NCI-H146 treated with DMSO at 0.1 percent for 48 hours (cell line): ENCODE measurements at regions not wholly inside any gene's neighbourhood (a gene's known extent, or its start where the extent isn't known, plus 50 kb on each side); places are given as distances from the start of the nearest gene placed in this dataset.

Experiments
- DNase-seq: peaks from one replicate; lab custom pipeline; 2025; ENCODE audit not compliant: unreplicated experiment; lab: John Stamatoyannopoulos, UW

DNA sequence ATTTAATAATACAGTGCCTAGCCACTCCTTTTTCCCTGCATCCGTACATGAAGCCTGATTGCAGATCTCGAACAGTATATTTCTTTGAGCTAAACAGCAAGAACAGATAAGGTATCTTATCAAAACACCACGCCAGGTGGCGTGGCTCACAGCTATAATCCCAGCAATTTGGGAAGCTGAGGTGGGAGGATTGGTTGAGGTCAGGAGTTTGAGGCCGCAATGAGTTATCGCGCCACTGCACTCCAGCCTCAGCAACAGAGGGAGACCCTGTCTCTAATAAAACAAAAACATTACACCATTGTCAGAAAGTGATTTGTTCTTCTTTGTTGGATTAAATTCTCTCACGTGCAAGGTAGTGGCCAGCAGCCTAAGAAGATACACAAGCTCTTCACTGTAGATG is 291.2 kb upstream of the DMRT1 start:
- no peak for DNase-seq

DNA sequence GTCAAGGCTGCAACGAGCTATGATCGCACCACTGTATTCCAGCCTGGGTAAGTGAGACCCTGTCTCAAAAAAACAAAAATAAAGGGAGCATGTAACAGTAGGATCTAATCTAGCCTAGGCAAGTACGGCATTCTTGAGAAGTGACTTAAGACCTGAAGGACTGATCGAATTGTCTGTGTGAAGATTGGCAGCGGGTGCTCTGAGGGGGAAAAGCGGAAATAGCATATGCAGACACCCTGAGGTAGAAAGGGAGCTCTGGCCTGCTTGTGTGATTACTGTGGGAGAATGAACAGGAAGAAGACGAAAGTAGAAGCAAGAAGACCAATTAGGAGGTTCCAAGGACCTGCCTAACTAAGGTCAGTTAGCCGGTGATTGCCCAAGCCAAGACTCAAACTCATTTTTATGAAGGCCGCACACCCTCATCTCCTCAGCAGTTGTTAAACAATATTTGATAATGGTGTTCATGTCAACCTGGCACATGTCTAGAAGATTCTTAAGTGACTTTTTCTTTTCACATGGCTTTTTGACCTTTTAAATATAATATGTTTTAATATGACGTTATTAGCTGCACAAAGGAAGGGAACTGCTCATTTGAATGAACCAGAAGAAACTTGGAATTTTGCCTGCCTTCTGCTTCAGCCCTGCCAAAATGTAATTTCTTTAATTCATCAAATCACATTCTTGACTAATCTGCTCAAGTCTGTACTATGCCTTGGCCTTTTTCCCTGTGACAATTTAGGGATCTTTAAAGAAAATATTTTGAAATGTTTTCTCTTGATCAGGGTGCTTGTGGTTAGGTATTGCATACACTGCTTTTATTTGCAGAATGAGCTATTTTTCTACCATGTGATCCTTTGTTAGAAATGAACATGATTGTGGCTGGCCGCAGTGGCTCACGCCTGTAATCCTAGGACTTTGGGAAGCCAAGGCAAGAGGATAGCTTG is 289.2 kb upstream of the DMRT1 start:
- no peak for DNase-seq

DNA sequence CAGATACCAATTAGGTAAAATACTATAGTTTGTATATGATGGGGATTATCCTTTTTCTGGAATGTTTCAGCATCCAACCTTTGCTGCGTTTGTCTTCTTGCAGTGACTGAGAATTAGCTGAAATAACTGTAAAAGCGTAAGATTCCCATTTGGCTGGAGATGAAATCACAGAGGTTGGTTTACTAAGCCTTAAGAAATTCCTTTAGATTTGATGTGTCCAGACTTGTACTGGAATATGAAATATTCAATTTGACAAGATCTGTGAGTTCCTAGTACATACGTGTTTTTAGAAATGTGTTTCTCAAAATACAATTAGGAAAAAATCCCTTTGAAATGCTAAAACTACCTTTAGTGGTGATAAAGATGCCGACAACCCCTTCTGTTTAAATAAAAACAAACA is 286.0 kb upstream of the DMRT1 start:
- no peak for DNase-seq

DNA sequence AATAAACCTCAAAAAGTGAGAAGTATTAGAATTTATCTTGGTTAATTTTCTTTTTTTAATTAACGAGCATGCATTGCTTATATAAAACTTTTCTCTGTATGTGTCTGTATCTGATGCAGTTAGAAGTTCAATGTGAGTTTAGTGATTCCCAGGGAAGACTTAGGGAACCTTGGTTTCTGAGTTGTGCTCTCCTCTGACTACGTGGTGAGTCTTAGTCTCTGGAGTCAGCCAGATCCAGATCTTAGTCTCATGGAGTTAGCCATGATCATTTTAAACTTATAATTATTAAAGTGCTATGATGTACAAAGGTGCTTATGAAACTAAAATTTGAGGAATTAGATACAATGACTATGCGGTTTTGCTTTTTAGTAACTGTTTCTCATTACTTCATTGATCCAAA is 285.3 kb upstream of the DMRT1 start:
- no peak for DNase-seq

DNA sequence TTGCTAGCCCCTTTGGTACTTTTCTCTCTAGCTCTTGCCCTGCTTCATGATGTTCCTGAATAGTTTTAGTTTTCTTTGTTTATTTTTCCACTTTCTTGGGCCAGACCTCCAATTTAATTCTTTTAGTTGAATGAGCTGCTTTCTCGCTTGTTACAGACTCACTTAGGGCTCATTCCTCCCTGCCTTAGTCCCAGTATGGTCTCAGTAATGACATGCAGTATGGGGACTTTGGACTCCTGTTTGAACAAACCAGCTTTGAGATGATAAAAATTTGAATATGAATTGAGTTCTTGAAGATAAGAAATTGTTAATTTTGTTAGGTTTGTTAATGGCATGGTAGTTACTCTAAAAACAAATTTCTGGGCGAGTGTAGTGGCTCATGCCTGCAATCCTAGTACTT is 284.8 kb upstream of the DMRT1 start:
- DNase-seq, result no peak

DNA sequence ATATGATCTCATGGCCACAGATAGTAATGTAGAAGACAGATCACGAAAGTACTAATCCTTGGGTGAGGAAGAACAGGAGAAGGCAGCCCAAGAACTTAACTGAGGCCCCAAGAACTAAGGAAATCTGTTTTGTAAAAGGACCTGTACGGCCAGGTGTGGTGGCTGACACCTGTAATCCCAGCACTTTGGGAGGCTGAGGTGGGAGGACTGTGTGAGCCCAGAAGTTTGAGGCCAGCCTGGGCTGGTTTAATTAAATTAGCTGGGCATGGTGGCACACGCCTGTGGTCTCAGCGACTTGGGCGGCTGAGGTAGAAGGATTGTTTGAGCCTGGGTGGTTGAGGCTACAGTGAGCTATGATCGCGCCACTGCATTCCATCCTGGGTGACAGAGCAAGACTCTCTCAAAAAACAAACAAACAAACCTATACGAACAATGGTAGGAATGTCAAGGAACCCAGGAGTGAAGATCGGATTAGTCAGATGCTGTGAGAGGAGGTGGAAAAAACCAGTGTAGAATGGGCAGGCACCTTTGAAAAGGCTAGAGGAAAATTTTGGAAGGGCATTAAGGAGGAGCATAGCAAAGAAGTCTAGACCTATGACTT is 283.8 kb upstream of the DMRT1 start:
- no peak for DNase-seq

DNA sequence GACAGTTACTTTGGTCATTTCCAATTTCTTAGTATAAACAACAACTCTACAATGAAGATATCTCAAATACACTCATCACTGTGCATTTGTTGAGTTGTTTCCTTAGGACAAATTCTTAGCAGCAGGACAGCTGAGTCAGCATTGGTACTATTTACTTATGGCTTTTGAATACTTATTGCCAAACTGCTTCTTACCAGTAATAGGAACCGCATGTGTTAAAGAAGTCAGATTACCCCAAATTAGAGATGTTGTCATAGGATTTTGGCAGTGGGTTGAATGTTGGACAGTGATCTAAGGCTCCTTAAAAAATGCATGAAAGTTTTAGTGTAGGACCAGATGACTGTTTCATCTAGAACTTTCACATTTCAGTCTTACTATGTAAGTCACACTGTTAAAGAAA is 280.1 kb upstream of the DMRT1 start:
- DNase-seq, result no peak

DNA sequence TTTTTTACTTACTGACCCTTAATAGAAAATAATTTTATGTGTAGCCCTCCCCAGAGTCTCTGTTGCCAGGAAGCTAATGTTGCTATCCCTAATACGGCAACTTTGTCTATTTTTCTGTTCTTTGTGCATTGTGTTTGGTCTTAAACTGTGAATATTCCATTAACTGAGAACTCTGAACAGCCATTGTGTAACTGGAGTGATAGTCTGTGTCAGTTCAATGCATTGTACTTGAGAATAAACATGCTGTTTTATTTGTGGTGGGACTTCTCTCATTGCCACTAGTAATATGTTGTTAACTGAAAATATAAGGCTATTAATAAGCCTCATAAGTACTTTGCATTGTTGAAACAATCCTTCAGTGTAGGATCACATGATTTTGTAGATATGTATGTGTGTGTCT is 278.3 kb upstream of the DMRT1 start:
- no peak for DNase-seq

DNA sequence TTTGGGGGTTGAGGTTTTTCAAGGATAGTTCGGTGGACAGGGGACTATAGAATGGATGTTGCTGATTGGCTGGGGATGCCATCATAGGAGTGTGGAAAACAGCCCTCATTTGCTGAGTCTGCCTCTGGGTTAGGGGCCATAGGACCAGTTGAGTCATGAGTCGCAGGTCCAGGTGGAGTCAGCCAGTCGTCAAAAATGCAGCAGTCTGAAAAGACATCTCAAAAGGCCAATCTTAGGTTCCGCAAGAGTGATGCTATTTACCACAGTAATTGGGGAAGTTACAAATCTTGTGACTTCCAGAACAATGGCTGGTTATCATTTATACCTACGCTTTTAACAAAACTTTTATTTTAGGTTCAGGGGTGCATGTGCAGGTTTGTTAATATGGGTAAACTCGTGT is 276.0 kb upstream of the DMRT1 start:
- DNase-seq, result no peak

DNA sequence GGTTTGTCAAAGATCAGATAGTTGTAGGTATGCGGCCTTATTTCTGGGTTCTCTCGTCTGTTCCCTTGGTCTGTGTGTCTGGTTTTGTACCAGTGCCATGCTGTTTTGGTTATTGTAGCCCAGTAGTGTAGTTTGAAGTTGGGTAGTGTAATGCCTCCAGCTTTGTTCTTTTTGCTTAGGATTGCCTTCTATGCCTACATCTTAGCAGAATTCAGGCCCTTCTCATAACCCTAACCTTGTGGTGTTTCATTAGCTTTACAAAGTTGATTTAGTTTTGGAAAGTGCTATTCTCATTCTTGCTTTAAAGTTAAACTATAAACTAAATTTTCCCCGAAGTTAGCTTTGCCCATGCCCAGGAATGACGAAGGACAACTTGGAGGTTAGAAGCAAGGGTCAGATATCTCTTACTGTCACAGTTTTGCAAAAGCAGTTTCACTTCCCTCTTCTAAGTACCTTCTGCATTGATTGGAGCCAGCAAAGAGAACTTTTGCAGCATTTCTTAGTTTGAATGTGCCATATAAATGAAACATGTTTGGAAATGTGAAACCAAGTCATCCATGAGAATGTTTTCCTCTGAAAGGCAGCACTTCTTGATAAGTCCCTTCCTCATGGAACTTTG is 274.3 kb upstream of the DMRT1 start:
- no peak for DNase-seq

DNA sequence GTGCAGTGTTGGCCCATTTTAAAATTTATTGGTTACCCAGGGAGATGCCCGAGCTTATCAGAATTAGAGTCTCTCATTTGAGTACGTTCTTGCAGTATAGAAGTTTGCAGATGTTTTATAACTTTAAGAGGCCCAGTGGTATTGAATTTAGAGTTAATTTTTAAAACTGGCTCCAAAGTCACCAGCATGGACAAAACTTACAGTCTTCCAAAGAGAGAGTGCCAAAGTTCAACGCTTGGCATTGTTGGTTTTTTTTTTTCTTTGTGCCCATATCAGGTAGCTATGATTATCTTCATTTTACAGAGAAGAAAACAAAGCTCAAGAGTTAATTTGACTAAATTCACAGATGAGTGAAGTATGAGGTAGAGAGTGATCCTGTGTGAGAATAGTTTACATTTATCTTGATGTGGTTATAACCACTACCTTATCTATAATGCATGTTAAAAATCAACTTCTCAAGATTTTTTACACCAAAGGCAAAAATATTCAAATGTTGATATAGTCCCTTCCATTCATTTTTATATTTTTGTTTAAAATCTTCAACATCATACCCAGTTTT is 273.7 kb upstream of the DMRT1 start:
- no peak for DNase-seq

DNA sequence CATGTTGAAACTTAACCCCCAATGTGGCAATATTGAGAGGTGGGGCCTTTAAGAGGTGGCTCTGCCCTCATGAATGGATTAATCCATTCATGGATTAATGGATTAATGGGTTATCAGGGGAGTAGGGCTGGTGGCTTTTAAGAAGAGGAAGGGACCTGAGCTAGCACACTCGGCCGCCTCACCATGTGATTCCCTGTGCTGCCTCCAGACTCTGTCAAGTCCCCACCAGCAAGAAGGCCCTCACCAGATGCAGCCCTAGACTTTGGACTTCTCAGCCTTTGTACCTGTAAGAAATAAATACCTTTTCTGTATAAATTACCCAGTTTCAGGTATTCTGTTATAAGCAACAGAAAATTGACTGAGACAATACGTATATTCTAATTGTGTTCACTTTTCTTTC is 272.2 kb upstream of the DMRT1 start:
- no peak for DNase-seq

DNA sequence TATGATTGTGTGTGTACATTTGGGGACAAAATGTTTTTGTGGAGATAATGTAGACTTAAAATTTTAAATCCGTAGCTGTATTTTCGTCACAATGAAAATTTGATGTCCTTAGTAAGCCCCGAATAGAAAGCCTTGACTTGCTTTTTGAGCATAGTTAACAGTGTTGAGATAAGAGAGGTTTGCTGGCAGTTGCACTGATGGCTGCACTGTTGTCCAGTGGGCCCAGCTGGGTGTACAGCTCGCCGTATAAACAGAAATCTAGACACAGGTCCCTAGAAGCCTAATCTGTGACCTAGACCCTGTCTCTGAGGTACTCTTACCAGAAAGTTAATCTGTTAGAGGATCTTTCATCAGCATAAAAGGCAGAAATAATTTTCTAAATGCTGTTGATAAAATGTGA is 271.3 kb upstream of the DMRT1 start:
- no peak for DNase-seq

DNA sequence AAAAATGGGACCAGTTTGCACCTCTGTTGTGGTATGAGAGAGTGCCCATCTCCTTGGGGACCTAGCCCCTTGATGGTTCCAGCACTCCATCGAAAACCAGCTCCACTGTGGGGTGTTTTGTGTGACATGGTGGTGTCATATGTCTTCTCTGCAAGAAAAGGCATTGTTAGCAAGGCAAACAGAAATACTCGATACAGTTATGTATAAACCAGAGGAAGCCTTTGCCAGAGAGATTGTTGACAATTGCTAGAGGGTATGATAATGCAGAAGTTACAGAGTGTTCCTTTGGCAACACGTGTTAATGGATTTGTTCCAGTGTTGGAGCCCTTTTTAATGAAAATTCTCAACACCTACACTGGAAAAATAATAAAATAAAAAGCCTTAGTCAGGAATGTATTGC is 270.4 kb upstream of the DMRT1 start:
- no peak for DNase-seq

DNA sequence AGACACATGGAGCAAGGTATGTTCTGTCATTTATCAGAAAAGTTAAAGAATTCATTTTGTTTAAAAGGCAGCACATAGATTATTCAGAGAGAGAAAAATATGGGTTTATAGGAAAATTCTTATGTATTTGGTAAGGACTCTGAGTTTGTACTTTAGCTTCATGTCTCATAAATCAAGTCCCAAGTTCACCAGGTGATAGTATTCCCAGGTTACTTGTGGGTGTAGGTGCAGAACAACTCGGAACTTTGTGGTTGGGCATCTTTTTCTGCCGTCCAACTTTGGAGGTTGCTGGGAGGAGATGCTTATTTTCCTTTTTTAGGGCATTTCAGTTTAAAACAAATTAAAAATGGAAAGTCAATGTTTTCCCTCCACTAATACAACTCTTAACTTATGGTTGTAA is 269.8 kb upstream of the DMRT1 start:
- DNase-seq, result no peak

DNA sequence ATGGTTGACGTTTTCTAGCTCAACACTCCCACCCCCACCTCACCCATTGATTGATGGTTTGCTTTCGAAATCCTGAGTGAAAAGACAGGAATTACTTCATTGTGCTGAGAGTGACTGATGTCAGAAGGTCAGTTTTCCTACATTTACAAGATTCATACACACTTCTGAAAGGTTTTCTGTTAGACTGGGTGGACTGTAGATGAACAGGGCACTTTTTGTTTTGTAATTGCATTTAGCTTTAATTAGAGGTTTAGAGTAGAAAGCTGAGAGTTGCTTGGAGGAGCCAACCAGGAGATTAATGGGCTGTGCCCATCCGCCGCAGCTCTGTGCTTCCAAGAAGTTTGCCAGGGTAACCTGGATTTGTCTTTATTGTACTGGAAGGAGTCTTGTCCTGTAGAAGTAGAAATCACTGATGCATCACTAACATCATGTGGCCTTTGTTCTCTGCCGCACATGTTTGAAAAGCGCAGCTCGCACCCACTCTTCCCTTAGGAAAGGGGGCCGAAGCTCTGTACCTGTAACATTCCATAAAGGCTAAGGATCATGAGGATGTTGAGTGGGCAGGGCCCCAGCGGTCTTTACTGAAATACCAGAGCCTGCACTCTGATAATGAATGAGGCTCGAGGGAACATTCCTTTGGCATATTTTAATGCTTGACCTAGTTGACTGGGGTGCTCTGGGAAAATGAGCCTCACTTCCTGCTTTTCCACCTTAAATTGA is 267.6 kb upstream of the DMRT1 start:
- no peak for DNase-seq

DNA sequence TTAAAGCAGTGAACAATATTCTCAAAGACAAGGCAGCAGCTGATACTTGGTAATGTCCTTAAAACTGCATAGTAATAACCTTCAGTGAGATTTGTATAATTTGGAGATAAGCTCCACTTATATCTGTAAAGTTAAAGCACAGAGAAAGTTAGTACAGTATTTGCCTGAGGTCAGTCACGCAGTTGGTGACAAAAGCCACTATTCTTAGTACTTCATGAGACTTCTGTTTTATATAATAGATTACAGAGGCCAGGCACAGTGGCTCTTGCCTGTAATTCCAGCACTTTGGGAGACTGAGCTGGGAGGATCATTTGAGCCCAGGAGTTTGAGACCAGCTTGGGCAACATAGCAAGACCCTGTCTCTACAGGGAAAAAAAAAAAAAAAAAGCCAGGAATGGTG is 266.4 kb upstream of the DMRT1 start:
- no peak for DNase-seq

DNA sequence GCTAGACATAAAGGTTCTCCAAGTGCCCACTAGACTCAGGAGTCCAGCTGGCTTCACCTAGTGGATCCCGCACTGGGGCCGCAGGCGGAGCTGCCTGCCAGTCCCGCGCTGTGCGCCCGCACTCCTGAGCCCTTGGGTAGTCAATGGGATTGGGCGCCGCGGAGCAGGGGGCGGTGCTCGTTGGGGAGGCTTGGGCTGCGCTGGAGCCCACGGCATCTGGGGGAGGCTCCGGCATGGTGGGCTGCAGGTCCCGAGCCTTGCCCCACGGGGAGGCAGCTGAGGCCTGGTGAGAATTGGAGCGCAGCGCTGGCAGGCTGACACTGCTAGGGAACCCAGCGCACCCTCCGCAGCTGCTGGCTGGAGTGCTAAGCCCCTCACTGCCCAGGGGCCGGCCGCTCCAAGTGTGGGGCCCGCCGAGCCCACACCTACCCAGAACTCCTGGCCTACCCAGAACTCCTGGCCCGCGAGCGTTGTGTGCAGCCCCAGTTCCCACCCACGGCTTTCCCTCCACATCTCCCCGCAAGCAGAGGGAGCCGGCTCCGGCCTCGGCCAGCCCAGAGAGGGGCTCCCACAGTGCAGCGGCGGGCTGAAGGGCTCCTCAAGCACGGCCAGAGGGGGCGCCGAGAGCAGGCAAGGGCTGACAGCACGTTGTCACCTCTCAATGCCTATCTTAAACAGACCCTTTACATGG is 260.7 kb upstream of the DMRT1 start:
- no peak for DNase-seq

DNA sequence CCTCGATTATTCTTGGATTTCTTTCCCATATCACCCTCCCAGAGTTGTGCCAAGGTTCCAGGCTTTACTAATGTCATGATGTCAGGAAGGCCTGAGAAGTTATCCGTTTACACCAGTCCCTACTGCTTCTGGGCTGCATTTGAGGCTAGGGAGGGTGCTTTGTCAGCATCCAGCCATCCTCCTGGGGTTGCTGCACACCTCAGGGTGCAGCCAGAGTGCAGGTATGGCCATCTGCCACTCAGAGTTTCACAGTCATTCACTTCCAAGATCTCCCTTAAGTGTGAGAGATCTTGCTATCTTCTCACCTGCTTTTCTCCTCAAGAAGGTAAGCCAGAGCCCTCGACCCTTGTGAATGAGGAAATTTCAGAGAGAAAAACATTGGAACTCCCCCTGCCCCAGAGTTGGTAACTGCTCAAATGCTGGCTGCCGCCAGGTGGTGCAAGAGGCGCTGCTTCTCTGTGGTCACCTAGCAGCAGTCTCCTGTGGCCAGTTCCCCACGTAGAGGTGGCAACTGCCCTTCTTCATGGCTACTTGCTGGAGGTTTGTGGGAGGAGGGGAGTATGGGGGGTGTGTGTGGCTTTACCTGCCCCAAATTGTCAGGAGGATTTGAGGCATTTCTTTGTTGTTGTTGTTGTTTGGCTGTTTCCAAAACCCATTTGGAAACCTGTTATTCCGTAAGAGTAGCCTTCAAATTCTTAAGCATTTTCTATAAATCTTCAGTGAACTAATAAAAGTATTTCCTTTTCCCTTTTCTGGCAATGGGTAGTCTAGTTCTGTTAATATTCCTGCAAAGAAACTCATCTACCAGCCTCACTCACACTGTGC is 259.6 kb upstream of the DMRT1 start:
- no peak for DNase-seq

DNA sequence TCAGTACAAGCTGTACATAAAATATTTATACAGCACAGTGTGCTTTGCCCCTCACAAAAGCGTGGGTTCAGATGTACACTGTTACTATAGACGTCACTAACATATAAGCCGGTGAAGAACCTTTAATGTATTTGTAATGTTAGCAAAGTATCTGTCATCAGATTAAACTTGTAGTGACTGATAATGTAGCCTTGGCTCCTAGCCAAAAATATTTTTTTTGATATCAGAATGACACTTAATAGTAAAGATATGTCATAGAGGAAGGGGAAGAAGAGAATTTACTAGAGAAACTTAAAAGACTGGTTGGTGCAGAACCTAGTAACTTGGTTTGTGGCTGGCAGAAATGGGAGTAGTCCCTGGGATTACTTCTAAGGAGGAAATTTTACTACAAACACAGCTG is 258.7 kb upstream of the DMRT1 start:
- DNase-seq, result no peak
